SK-N-SH treated with all-trans-retinoic acid at 6 μM for 48 hours (cell line): ENCODE measurements at regions not wholly inside any gene's neighbourhood (a gene's known extent, or its start where the extent isn't known, plus 50 kb on each side); places are given as distances from the start of the nearest gene placed in this dataset.
"Not testable (repeated sequence)": the region's sequence is repeated elsewhere in the genome, so short reads cannot be mapped to it uniquely, and the experiment has no call there.

Experiments used
- ATAC-seq: fragments of 200-7000 bp; cut with Tn5 transposase; 3 replicates; pipeline ENCODE4 v1.9.1; 2020; ENCODE audit warnings: mild to moderate bottlenecking, moderate library complexity
- ARNTL ChIP-seq: fragments of 450-650 bp; formaldehyde crosslinking; IDR thresholded peaks from 2 replicates; pipeline ENCODE4 v1.5.0; 2020; ENCODE audit warnings: low read depth, mild to moderate bottlenecking, moderate library complexity, borderline replicate concordance
- BACH2 ChIP-seq: fragments of 250-450 bp; sonication (Bioruptor Pico); IDR thresholded peaks from 2 replicates; pipeline ENCODE4 v1.9.0; 2021; ENCODE audit warnings: mild to moderate bottlenecking, borderline replicate concordance
- CREB5 ChIP-seq: fragments of 250-450 bp; sonication (Bioruptor Pico); IDR thresholded peaks from 2 replicates; pipeline ENCODE4 v1.5.1; 2020; ENCODE audit warnings: low read depth, mild to moderate bottlenecking, moderate library complexity
- ESRRG ChIP-seq: fragments of 250-450 bp; sonication (Bioruptor Pico); IDR thresholded peaks from 2 replicates; pipeline ENCODE4 v1.6.1; 2021; ENCODE audit warnings: mild to moderate bottlenecking
- GLIS3 ChIP-seq: fragments of 250-450 bp; sonication (Bioruptor Pico); IDR thresholded peaks from 2 replicates; pipeline ENCODE4 v1.5.0; 2020; ENCODE audit warnings: mild to moderate bottlenecking, moderate library complexity
- OSR1 ChIP-seq: fragments of 250-450 bp; sonication (Bioruptor Pico); IDR thresholded peaks from 2 replicates; pipeline ENCODE4 v1.8.0; 2022; ENCODE audit warnings: moderate library complexity, mild to moderate bottlenecking, inconsistent platforms
- PATZ1 ChIP-seq: fragments of 250-450 bp; sonication (Bioruptor Pico); IDR thresholded peaks from 2 replicates; pipeline ENCODE4 v1.8.0; 2020; ENCODE audit warnings: mild to moderate bottlenecking, moderate library complexity, borderline replicate concordance
- RARB ChIP-seq: fragments of 250-450 bp; sonication (Bioruptor Pico); IDR thresholded peaks from 2 replicates; pipeline ENCODE4 v1.8.0; 2021; ENCODE audit warnings: mild to moderate bottlenecking, moderate library complexity
- SNAI2 ChIP-seq: fragments of 250-450 bp; sonication (Bioruptor Pico); IDR thresholded peaks from 2 replicates; pipeline ENCODE4 v1.5.0; 2020; ENCODE audit warnings: mild to moderate bottlenecking, moderate library complexity
- TCF4 ChIP-seq: fragments of 250-450 bp; sonication (Bioruptor Pico); IDR thresholded peaks from 2 replicates; pipeline ENCODE4 v1.8.0; 2021; ENCODE audit warnings: mild to moderate bottlenecking, moderate library complexity, borderline replicate concordance
- TOX ChIP-seq: fragments of 250-450 bp; sonication (Bioruptor Pico); IDR thresholded peaks from 2 replicates; pipeline ENCODE4 v1.8.0; 2021; ENCODE audit warnings: mild to moderate bottlenecking, moderate library complexity, borderline replicate concordance
- ZC3H10 ChIP-seq: fragments of 250-450 bp; sonication (Bioruptor Pico); IDR thresholded peaks from 2 replicates; pipeline ENCODE4 v1.5.1; 2021; ENCODE audit warnings: mild to moderate bottlenecking, moderate library complexity
- ZFP3 ChIP-seq: fragments of 250-450 bp; sonication (Bioruptor Pico); IDR thresholded peaks from 2 replicates; pipeline ENCODE4 v1.5.0; 2020; ENCODE audit warnings: mild to moderate bottlenecking, moderate library complexity
- ZFP30 ChIP-seq: fragments of 450-650 bp; formaldehyde crosslinking; IDR thresholded peaks from 2 replicates; pipeline ENCODE4 v1.5.0; 2022; ENCODE audit warnings: mild to moderate bottlenecking, moderate library complexity
- ZNF565 ChIP-seq: fragments of 450-650 bp; formaldehyde crosslinking; conservative IDR thresholded peaks from 2 replicates; pipeline ENCODE4 v1.5.0; 2020; ENCODE audit warnings: low read depth, mild to moderate bottlenecking, moderate library complexity
- ZNF70 ChIP-seq: fragments of 450-650 bp; formaldehyde crosslinking; IDR thresholded peaks from 2 replicates; pipeline ENCODE4 v1.5.0; 2020; ENCODE audit warnings: mild to moderate bottlenecking, moderate library complexity
- ZNF8 ChIP-seq: fragments of 450-650 bp; formaldehyde crosslinking; IDR thresholded peaks from 2 replicates; pipeline ENCODE4 v1.5.0; 2020; ENCODE audit warnings: mild to moderate bottlenecking, moderate library complexity
- TF ChIP-seq, protein P1 (sequence below): fragments of 250-450 bp; sonication (Bioruptor Pico); IDR thresholded peaks from 2 replicates; pipeline ENCODE4 v1.5.1; 2021; ENCODE audit warnings: mild to moderate bottlenecking, moderate library complexity
- TF ChIP-seq, protein P2 (sequence below): fragments of 250-450 bp; sonication (Bioruptor Pico); IDR thresholded peaks from 2 replicates; pipeline ENCODE4 v1.8.0; 2021; ENCODE audit warnings: low read depth, mild to moderate bottlenecking, moderate library complexity, borderline replicate concordance

- ATAC-seq = no peak
- TF ChIP-seq, protein P1, sequence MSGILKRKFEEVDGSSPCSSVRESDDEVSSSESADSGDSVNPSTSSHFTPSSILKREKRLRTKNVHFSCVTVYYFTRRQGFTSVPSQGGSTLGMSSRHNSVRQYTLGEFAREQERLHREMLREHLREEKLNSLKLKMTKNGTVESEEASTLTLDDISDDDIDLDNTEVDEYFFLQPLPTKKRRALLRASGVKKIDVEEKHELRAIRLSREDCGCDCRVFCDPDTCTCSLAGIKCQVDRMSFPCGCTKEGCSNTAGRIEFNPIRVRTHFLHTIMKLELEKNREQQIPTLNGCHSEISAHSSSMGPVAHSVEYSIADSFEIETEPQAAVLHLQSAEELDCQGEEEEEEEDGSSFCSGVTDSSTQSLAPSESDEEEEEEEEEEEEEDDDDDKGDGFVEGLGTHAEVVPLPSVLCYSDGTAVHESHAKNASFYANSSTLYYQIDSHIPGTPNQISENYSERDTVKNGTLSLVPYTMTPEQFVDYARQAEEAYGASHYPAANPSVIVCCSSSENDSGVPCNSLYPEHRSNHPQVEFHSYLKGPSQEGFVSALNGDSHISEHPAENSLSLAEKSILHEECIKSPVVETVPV (CRISPR knock-in tag) = no peak
- TF ChIP-seq ZNF565 (CRISPR knock-in tag) (no peak), ZC3H10 (no peak), CREB5 (CRISPR knock-in tag) (no peak), ZNF8 (CRISPR knock-in tag) (no peak)
These were observed 268.7 kb upstream of the GK2 start for GRCh38 chr4:79676705-79677104.

- not testable (repeated sequence) for ATAC-seq
These were observed 266.9 kb upstream of the GK2 start for GRCh38 chr4:79674906-79675305.

GRCh38 chr4:79673898-79674297 is 265.9 kb upstream of the GK2 start:
- no peak for TF ChIP-seq ESRRG (CRISPR knock-in tag)
- no peak for TF ChIP-seq PATZ1
- no peak for TF ChIP-seq RARB (CRISPR knock-in tag)
- no peak for TF ChIP-seq ZC3H10
- no peak for TF ChIP-seq ZFP30 (CRISPR knock-in tag)
- TF ChIP-seq ARNTL (CRISPR knock-in tag) = no peak
- TF ChIP-seq, protein P2, sequence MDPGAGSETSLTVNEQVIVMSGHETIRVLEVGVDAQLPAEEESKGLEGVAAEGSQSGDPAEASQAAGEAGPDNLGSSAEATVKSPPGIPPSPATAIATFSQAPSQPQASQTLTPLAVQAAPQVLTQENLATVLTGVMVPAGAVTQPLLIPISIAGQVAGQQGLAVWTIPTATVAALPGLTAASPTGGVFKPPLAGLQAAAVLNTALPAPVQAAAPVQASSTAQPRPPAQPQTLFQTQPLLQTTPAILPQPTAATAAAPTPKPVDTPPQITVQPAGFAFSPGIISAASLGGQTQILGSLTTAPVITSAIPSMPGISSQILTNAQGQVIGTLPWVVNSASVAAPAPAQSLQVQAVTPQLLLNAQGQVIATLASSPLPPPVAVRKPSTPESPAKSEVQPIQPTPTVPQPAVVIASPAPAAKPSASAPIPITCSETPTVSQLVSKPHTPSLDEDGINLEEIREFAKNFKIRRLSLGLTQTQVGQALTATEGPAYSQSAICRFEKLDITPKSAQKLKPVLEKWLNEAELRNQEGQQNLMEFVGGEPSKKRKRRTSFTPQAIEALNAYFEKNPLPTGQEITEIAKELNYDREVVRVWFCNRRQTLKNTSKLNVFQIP (CRISPR knock-in tag) = no peak
- no peak for TF ChIP-seq ZNF8 (CRISPR knock-in tag)
- no peak for ATAC-seq

DNA sequence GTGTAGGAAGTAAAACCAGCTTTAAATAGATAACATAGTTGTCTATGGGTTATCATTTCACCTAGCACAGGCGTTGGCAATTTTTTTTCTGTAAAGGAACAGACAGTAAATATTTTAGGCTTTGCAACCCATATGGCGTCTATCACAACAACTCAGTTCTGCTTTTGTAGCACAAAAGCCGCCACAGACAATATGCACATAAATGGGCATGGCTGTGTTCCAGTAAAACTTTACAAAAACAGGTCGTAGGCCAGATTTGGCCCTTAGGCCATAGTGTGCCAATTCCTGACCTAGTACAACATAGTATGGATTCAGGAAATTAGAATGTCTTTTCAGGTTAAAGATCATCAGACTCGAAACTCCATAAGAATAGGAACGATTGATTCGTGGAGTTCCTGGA is 265.3 kb upstream of the GK2 start:
- ATAC-seq = no peak
- TF ChIP-seq TOX (CRISPR knock-in tag) (no peak), ZFP30 (CRISPR knock-in tag) (no peak), OSR1 (CRISPR knock-in tag) (no peak), GLIS3 (no peak), ZFP3 (CRISPR knock-in tag) (no peak), ZNF70 (CRISPR knock-in tag) (no peak), CREB5 (CRISPR knock-in tag) (no peak), TCF4 (CRISPR knock-in tag) (no peak), PATZ1 (no peak), ZNF565 (CRISPR knock-in tag) (no peak), RARB (CRISPR knock-in tag) (no peak), BACH2 (CRISPR knock-in tag) (no peak), ESRRG (CRISPR knock-in tag) (no peak), ZNF8 (CRISPR knock-in tag) (no peak), SNAI2 (no peak)
- TF ChIP-seq, protein P1 (CRISPR knock-in tag) = no peak
- TF ChIP-seq, protein P2 (CRISPR knock-in tag) = no peak
